SK-N-DZ (cell line): ENCODE measurements at regions not wholly inside any gene's neighbourhood (a gene's known extent, or its start where the extent isn't known, plus 50 kb on each side); places are given as distances from the start of the nearest gene placed in this dataset.

Source experiments
- DNase-seq: peaks from one replicate; pipeline ENCODE4 v3.0.0-alpha.2; 2015; ENCODE audit warnings: low spot score

DNA sequence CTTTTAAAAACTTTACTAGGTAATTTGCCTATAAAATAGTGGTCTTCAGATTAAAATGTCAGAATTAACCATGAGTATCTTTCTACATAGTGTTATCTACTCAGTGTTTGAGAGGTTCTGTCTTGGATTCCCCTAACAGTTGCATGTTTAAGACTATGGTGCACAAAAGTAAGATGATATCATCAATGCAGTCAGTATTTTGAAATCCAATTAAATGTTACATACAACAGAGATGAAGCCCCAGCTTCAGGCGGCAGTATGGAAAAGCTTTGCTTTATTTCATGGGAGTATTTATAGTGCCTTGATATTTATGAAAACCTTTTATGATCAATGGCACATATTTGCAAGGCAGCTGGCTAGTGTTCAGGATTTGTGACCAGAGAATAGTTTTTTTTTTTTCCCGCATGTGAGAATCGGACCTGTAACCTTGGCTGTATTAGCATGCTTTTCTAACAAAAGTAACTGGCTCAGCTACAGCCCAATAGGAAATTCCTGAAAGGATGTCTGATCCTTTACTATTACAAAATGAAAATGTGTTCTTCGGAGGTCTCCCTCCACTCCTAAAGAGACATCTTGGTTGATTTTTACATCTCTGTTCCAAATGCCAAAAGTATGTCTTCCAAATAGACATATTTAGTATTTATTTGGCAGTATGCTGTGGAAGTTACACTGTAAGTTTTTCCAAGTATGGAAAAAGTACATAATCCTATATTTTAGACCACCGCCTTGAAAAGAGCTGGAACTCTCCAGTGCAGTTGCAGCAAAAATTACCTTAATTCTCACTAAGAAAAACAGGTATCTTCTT is 319.3 kb upstream of the UBE2E3 start:
- peak; percentile 54 for DNase-seq

DNA sequence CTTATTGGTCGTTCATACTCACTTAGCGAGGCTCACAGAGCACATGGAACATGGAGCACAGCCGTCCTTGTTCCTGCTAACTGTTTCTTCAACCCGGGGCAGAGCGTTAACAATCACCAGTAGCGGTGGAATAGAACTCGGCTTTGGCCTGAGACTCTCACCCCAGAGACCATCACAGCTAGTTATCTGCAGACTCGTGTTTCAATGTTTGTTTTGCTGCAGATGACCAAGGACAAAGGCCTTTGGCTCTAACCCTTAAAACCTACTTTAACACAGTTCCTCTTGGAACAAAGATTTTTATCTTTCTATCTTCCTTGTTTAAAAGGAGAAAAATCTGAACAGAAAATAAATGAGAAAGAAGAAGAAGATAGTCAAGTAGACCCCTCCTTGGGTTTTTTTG is 320.2 kb upstream of the UBE2E3 start:
- DNase-seq = no peak

DNA sequence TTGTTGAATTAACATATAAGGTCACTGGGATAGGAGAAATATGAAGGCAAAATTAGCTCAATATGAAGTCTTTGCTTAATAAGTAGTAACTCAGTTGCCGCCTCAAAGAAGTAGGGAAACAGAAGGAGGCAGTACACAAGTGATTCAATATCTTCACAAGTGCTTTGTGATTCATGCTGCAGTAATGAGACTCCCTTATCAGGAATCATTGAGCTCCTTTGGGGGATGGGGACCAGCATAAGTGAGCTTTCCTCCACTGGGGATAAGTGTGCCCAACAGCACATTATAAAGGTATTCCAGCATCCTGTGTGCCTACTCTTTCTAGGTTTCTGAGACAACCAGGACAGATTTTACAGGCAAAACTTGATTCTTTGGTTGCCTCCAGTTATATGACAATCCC is 323.4 kb upstream of the UBE2E3 start:
- DNase-seq = no peak

DNA sequence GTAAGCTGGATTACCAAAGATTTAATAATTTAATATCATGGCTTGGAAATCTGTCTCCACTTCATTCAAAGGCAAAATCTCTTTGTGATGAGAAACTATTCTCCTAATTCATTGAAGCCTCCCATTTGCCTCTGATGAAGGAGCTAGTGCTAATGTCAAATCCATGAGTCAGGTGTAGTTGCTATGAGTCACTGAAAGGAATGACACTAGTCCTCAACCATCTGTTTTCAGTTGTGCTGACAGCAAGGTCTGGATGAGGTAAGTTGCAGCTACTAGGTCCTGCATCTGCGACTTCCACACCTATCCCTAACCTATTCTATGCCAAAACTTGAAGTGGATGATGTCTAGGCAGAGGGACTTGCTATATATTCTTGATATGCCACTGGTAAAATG is 324.0 kb upstream of the UBE2E3 start:
- no peak for DNase-seq

DNA sequence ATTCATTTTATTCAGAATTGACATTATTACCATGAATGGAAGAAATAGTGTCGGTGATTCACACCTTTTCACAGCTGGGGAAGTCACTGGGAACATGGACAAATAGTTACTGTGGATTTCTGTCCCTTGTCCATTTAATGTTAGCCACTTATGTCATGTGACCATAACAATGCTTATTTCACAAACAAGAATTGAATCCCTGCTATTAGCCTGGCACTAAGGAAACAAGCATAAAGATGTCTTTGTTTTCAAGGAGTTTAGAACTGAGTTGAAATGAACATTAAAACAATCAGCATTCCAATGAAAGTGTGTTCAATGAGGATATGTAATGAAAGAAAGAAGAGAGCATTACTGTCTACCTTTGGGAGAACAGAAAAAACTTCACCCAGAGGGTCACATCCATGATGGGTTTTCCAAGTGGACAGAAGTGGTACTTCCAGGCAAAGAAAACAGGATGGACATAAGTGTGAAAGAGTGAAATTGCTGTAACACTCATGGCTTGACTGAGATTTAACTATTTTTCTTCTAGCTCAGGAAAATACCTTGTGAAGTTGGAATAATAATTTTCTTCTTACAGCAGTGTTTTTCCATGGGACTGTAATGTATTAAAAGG is 324.5 kb upstream of the UBE2E3 start:
- DNase-seq = no peak

DNA sequence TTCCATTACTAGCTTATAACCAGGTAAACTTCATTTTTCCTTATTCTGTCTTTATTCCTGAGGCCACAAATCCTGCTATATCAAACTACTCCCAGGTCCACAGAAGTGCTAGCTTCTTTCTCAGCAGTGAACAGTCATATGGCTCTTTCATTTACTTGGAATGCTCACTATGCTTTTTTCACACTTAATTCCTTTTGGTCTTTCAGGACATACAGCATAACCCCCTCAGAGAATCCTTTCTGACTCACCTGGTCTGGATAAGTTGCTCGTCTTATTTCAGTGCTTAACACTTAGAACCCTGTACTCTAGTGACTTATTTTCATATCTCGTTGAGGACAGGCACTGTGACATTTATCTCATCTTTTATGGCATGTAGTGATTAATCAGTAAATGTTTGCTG is 325.0 kb upstream of the UBE2E3 start:
- no peak for DNase-seq

DNA sequence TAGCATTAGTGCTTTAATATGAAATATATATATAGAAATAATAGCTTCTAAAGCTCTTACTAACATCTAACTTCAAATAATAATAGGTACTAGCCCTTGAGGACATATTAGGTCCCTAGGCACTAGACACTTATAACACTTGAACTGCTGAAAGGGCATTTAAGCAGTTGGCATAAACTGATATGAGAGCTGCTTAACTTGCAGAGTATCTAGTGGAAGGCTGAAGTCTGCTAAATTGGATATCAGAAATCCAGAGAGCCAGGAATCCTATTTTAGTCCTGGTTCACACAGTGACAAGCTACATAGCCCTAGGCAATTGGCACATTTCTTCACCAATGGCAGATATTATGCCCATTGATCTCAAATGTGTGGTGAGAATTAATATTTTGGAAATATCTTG is 326.9 kb upstream of the UBE2E3 start:
- no peak for DNase-seq

DNA sequence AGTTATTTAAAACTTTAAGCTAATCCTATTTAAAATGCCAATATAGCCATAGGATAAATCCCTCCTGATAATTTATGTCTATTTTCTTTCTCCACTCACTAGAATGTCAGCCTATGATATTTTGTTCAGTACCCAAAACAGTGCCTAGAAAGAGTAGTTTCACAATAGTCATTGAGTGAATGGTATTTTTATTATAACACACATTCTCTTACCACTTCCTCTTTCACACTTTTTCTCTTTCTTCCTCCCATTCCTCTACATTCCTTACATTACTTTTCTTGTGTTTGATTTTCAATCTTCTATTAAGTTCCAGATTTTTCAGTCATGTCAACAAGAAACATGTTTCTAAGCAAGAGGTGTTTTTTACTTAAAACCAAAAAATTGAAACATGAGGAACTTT is 327.6 kb upstream of the UBE2E3 start:
- no peak for DNase-seq

DNA sequence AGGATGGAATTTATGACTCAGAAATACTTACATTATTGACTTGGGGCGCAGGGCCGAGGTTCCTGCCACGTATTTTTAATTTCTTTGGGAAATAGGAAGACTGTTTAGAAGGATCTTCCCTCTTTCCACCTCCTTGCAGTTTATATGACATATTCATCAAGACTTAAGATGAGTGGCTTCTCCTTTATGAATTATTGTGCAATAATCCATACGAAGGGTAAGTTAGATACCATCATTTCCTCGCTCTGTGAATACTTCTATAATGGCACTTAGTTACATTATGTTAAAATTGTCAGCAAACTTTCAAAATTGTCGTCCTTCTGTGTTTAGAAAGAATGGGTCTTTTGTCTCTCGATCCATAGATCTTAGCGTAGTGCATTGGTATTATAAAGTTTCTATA is 328.8 kb upstream of the UBE2E3 start:
- no peak for DNase-seq

DNA sequence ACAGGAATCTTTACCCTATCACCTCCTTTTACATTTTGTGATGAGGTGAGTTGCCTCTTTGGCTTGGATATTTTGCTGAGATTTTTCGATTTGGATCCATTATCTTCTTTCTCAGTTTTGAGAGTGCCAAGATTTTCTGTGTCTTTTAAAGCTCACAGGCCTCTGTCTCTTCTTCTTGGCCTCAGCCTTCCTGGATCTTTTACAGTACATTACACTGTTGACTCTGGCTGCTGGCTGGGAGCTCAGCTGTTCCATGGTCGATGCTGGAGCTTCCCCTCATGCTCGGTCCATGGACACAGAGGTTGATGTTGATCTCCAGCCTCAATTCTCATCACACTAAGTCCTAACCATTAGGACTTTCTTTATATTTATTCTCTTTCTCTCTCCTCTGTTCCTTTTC is 332.8 kb upstream of the UBE2E3 start:
- no peak for DNase-seq

DNA sequence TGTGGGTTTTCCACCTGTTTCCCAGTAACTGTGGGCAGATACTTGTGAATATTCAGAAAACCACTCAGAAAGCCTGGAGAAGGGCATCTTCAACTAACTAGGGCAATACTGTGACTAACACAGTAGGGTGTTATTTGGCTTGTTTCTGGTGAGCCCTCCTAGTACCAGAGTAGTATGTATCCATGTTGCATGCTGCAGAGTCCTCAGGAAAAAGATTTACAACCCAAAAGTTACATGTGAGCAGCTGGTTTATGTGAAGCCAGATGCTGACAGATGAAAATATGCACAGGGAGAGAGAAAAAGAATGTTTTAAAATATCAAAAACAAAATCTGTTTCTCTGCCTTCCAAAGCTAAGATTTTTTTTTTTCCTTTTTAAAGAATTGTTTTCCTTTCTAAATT is 333.2 kb upstream of the UBE2E3 start:
- DNase-seq = no peak

DNA sequence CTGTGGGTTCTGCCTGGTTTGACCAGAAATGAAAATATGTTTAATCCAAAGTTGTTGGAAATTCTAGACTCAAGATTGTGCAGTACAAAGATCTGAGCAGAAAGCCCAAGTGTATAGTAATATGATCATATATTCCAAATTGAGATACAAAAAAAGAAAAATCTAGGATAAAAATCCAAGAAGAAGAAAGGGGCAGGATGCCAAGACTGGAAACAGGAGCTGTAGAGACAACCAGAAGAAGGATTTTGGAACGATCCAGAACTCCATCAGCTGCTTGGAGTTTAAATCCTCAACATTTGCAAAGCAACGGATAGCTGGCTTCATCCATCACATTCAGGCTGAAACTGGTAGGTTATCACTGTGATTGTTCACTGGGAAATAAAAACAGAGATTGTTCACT is 333.6 kb upstream of the UBE2E3 start:
- no peak for DNase-seq

DNA sequence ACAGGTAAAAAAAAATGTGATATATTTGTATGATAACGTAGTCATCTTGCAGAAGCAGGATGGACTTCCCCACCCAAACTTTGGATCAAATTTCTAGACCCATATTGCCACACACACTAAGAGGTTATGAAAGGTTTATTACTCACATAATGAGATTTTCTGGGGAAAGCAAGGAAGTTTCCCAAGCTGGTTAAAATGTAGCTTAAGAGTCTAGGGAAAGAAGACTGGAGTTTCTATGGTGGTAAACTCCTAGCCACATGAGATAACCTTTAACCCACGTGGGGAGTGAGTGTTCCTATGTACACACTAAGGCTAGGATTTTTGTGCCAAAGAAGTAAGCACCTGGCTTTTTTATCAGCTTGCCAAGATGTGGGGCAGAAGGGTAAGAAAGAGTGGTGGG is 335.7 kb upstream of the UBE2E3 start:
- DNase-seq = peak; percentile 12

DNA sequence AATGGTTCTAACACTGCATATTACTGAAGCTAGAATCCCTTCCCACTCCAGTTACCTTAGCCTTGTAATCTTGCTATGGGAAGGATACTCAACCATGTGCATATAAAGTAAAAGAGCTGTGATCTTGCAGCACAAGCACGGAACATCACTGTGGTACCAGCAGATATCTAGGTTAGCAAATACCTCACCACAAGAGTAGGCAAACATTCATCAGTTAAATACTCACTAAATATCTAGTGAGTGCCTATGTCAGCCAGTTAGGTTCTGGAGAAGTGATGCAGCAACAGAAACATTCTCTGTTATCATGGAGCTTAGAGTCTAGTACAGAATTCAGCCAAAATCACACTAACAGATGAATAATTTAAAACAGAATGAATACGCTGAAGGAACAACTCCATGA is 349.6 kb upstream of the UBE2E3 start:
- DNase-seq = no peak

DNA sequence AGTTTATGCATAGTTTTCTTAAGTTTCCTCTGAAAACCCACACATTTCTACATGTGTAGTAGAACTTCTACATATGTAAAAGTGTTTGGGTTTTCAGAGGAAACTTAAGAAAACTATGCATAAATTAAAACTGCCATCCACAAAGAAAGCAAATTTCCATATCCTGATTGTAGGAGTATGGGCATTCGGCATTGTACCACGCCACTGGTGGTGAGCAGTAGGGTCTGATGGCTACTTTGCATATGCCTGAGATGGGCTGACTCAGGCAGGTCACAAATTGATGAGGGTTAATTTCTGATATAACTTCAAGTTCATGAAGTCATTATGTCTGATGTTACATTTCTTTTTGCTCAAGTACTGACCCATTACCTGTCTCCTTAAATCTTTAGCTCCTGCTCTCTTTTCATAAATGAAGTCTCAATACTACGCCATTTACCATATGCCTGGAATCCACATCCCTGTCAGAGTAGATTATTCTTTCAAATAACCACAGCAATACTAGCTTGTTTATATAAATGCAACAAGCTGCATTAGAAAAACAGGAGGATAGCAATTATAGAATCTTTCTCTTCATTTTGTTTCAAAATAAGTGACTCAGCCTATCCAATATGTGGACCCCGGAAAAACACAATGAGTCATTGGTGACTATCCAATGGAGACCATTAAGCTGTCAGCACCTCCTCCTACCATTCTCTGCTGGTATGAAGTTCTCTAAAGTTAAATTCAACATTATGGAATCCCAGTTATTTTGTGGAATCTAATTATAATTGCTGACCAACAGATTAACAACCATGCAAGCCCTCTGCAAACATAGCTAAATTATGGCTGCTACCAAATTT is 355.2 kb upstream of the UBE2E3 start:
- no peak for DNase-seq

DNA sequence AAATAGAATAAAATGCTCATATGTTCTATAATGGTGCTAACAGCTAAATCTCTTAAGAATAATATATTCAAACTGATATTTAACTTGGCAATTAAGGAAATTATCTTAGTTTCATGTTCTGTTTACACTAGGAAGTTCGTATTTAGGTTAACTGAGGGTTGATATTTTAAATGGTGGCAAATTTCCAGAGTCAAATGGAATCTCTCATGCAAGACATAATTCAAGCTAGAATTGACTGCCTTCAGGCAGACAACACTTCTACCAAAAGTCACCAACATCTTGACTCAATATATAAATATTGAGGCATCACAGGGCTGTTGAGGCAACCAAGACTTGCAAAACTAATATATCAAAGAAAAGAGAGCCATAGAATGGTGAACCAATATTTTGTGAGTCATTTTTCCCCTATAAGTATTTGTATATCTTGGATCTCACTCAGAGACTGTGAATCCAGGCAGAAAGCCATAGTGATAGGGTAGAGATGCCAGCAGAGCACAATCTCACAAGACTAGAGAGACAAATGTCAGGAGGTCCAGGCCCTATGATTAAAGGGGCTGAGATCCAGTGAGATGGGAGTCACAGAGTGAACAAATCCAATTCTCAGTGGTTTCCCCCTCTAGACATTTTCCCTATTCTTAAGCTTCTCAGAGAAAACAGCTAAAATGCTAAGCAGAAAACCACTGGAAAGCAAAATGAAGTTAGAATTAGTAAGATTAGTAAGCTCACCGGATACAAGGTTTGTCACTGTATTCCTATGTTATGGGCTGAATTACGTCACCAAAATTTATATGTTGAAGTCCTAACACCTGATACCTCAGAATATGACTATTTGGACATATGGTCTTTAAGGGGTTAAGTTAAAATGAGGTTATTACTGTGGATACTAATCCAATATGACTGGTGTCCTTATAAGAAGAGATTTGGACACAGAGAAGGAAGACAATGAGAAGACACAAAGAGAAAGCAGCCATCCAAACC is 358.2 kb upstream of the UBE2E3 start:
- no peak for DNase-seq

DNA sequence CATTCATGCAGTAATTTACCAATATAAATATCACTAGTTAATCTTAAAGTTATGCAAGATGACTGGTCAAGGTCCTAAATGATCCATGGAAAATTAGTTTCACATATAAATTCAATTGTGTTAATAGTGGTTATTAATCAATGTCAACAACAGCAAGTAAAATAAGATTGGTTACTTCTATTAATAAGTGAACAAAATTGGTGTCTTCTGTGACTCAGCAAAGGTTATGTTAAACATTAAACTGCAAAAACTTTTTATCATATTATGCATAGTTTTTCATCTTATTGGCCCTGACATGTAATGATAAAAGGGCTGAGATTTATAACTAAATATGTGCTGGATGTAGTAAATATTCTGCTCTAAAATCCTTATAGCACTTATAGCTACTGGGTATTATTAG is 359.0 kb upstream of the UBE2E3 start:
- no peak for DNase-seq

DNA sequence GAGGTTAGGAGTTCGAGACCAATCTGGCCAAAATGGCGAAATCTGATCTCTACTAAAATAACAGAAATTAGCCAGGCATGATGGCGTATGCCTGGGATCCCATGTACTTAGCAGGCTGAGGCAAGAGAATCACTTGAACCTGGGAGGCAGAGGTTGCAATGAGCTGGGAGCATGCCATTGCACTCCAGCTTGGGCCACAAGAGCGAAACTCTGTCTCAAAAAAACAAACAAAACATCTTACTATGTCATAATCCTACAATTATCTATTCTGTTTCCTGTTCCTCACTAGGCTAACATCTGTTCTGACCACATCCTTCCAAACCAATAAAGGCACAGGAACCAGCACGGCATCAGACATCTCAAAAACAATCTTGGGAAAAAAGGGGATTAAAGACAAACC is 361.8 kb upstream of the UBE2E3 start:
- DNase-seq = no peak

DNA sequence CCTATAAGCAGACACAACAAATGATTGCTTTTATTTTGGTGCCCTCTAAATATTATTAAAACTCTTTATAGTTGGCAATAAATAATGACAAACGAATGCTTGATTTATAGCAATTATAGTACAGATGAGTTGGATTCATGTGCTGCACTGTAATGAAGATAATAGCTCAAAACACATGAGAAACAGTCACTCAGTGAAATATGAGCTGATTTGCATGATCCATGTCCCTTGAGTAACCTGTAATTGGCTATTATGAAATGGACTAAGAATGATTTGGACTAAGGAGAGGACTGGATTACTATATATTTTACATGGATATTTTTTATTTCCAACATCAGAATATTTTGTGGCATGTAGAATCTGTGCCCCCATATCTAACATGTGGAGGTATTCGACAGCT is 365.6 kb upstream of the UBE2E3 start:
- DNase-seq = no peak

DNA sequence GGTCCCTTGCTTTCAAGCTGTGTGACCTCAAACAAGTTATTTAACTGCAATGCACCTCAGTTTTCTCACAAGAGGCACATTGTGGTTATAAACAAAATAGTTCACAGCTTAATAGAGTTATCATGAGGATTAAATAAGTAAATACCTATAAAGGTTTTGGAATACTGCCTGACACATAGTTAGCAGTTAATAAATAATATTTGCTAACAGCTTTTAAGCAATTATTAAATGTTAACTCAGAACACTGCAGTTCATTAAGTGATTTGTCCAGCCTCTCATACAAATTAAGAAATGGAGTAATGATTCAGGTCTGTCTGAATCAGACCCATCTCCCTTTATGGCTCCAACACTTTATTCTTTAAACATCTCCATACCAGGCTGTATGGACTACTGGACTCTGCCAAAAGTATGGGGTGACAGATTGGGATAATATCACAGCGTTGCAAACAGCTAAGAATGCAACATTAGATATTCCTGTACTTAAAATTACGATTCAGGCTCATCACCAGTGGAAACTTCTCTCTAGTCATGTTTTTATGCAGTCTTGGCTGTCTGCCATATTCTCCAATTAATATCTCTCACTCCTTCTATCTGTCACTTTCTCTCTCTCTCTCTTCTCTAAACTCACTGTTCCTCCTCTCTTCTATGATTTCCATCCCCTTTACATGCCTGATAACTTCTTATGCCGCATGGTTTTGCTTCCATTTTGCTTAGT is 370.6 kb upstream of the UBE2E3 start:
- DNase-seq = no peak

DNA sequence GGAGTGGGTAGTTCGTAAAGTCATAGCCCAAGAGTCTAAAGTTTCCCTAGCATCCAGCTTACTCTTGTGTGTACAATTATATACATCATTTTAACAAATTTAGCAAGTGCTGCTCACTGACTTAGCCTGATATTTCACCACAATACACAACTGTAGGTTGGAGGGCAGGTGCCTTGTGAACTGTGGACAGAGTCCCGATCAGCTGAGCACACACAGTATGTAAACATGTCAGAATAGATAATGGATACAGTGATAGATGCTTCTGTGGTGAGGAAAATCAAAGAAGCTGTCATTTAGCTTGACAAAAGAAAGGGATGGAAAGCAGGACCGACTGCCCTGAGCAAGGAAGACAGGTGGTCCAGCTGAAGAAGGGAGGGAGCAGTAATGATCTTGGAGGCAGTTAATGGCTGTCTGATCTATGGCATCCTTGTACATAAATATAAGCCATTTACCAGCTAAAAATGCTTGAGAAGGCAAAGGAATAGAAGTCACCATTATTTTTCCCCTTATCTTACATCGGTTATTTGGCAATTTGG is 372.8 kb upstream of the UBE2E3 start:
- peak; percentile 97 for DNase-seq
